ENCODE measurements at regions not wholly inside any gene's neighbourhood (a gene's known extent, or its start where the extent isn't known, plus 50 kb on each side); places are given as distances from the start of the nearest gene placed in this dataset.

GRCh38 chr2:8563814-8564474 is 117.9 kb upstream of the ID2 start:
- peak; percentile 46 for DNase-seq

DNA sequence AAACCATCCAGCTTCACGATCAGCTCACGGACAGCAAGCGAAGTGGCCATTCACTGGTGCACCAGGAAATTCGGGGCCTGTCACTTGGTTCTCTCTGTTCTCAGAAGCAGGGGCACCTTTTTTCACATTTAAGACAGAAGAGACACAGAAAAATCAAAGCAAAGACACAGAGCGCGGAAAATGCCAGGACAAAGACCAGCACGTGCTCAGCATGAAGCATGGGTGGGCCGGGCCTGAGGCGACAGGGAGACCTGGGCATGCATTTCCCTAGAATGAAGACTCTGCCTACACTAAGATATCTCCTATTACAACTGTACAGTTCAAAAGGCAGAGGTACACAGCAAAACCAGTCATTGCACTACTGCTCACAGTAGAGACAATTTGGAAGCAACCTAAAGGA is 117.4 kb upstream of the ID2 start:
- DNase-seq, result no peak

GRCh38 chr2:8565399-8566154 is 116.3 kb upstream of the ID2 start:
- DNase-seq, result no peak

DNA sequence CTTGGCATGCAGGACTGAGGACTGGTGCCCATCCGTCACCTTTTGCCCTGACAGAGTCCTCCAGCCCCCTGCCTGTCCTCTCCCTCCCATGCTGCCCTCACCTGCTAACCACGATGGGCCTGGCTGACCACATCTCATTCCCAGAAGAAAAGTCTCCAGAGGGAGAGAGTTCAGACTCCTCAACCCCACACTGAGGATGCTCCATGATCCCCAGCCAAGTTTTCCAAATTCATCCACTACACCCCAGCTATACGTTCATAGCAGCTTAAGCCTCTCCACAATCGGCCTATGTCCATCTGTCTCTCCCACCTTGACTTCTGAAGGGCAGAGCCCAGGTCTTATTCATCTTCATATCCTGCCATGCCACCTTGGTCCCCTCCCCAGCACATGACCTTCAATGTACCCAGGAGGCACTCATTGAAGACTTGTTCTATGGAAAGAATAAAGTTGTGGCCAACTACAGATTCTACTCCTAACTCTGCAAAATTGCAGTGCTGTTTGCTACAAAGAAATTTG is 115.6 kb upstream of the ID2 start:
- no peak for DNase-seq

DNA sequence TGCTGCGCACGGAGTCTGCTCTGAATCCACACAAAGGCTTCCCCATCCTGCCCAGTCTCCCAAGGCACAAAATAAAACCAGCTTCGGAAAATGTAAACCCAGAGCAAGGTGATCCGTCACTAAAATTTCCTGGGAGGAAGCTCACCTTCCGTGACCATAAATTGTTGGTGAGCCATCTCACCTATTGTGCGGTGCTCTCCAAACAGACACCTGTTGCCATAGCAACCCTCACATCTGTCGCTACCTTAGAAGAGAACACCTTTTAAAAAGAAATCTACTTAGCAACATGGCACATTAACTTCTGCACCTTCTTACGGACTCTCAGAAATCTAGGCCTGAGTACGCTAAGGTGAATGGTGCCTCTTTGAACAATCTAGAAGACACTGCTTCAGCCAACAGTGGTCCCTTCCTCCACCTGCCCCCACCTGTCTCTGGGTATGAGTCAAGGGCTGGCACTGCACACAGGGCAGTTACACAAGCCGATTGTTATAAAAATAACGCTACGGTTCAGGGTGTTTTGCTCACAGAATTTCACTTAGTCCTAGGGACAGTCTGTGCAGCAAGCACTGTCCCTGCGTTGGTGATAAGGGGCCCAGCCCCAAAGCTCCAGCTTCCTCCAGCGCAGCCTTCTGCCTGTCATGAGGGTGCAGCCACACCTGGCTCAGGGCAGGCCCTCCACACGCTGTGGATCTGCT is 114.9 kb upstream of the ID2 start:
- no peak for DNase-seq

GRCh38 chr2:8567469-8568260 is 114.2 kb upstream of the ID2 start:
- no peak for DNase-seq

GRCh38 chr2:8568543-8569302 is 113.1 kb upstream of the ID2 start:
- DNase-seq, result no peak

GRCh38 chr2:8569332-8569930 is 112.4 kb upstream of the ID2 start:
- DNase-seq, result no peak

DNA sequence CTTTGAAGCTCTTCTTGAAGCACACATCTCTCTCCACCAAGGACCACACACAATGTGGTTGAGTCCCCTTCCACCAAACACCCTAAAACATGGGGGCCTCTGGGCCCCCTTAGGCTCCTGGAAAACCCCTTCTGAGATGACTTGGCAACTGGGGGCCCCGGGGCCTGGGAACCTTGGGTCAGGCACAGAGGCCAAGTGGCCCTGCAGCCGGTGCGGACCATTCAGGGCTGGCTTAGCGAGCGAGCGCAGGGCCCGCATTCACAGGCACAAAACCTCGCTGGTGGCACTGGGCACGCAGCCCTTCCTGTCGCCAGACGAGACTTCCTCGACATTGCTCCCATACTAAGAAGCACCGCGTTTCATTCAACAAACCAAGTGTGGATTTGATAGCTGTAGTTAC is 111.2 kb upstream of the ID2 start:
- DNase-seq, result no peak

- DNase-seq, result no peak
Measured at GRCh38 chr2:8571301-8571791, 110.5 kb upstream of the ID2 start.

GRCh38 chr2:8571792-8572499 is 109.9 kb upstream of the ID2 start:
- no peak for DNase-seq

DNA sequence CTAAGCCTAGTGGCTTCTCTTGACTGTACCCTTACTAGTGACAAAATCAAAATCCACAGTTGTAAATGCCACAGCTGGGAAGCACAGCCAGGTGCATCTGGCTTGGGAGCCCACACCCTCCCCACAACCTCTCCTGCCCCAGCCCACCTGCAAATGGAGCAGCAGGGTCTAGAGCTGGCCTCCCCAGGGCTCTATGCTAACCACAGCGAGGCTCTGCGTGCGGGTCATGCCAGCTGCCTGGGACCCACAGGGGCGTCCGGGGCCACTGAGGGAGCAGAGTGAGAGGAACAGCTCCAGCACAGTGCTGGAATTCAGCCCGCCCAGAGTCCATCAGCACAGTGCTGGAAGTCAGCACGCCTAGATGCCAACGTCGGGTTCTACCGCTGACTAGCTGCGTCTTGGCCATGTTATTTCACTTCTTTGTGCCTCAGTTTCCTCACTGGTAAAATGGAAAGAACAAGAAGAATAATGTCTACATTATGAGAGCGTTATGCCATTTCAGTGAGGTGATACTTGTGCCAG is 109.1 kb upstream of the ID2 start:
- peak; percentile 47 for DNase-seq

GRCh38 chr2:8573234-8573941 is 108.5 kb upstream of the ID2 start:
- DNase-seq, result peak; percentile 54

DNA sequence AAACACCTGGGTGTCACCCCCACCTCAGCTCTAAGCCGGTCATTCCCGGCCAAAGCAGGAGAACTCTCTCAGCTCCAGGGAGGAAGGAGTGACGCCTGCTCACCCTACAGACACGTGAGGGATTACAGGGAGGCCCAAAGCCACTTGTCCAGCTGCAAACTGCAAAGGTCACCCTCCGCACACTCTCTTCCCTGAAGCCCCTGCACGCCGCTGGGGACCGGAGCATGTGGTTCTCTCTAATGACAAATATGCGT is 108.0 kb upstream of the ID2 start:
- DNase-seq, result no peak

- peak; percentile 60 for DNase-seq
Measured at GRCh38 chr2:8574196-8575037, 107.4 kb upstream of the ID2 start.

GRCh38 chr2:8575038-8575833 is 106.6 kb upstream of the ID2 start:
- peak; percentile 79 for DNase-seq

GRCh38 chr2:8575834-8576423 is 105.9 kb upstream of the ID2 start:
- DNase-seq, result peak; percentile 61
